Epithelial cell of proximal tubule (primary cell): ENCODE measurements at regions not wholly inside any gene's neighbourhood (a gene's known extent, or its start where the extent isn't known, plus 50 kb on each side); places are given as distances from the start of the nearest gene placed in this dataset.
"Not testable (repeated sequence)": the region's sequence is repeated elsewhere in the genome, so short reads cannot be mapped to it uniquely, and the experiment has no call there.

ENCODE experiments used
- DNase-seq: peaks from one replicate; pipeline ENCODE4 v3.0.0-alpha.2; 2011; ENCODE audit warnings: low read depth
- H3K4me3 ChIP-seq: 2 replicates; pipeline ENCODE4 v1.5.1; 2011; ENCODE audit warnings: low read depth, mild to moderate bottlenecking, low read length
- CTCF ChIP-seq: conservative IDR thresholded peaks from 2 replicates; pipeline ENCODE4 v1.5.1; 2012; ENCODE audit warnings: low read depth, mild to moderate bottlenecking, low read length

GRCh38 chr18:66937546-66937945 is 333.7 kb upstream of the CDH19 start:
- no peak overlapping the region for H3K4me3 ChIP-seq
- no peak for DNase-seq
- no peak for TF ChIP-seq CTCF

- no peak for DNase-seq
- H3K4me3 ChIP-seq: no peak overlapping the region
- TF ChIP-seq CTCF: no peak
Observed at GRCh38 chr18:66931010-66931409, 327.1 kb upstream of the CDH19 start.

- H3K4me3 ChIP-seq: no peak overlapping the region
- DNase-seq: no peak
- no peak for TF ChIP-seq CTCF
Observed at GRCh38 chr18:66916834-66917233, 312.9 kb upstream of the CDH19 start.

- H3K4me3 ChIP-seq: no peak overlapping the region
- no peak for TF ChIP-seq CTCF
- DNase-seq: no peak
Observed at GRCh38 chr18:66900837-66901236, 296.9 kb upstream of the CDH19 start.

- no peak for TF ChIP-seq CTCF
- no peak overlapping the region for H3K4me3 ChIP-seq
Observed at GRCh38 chr18:66895631-66896030, 291.7 kb upstream of the CDH19 start.

GRCh38 chr18:66894851-66895250 is 291.0 kb upstream of the CDH19 start:
- TF ChIP-seq CTCF: no peak
- no peak overlapping the region for H3K4me3 ChIP-seq
- DNase-seq: no peak

More at GRCh38 chr18:66895631-66896030, 291.7 kb upstream of the CDH19 start:
- DNase-seq: no peak

GRCh38 chr18:66892388-66892787 is 288.5 kb upstream of the CDH19 start:
- DNase-seq: not testable (repeated sequence)

More at GRCh38 chr18:66892388-66892787, 288.5 kb upstream of the CDH19 start:
- H3K4me3 ChIP-seq: not testable (repeated sequence)
